ENCODE measurements at regions not wholly inside any gene's neighbourhood (a gene's known extent, or its start where the extent isn't known, plus 50 kb on each side); places are given as distances from the start of the nearest gene placed in this dataset.

- H3K27ac Mint-ChIP-seq: peak overlapping the region; percentile 95
- peaks cover 2% of the 10 kb centered on the region for H3K36me3 Mint-ChIP-seq (ENCODE audit: low read depth)
- no peaks in the 10 kb centered on the region for H3K9me3 ChIP-seq (ENCODE audit: control insufficient read depth, low read length, poor library complexity, severe bottlenecking)
- H3K27me3 Mint-ChIP-seq: no peaks in the 10 kb centered on the region
- H3K4me3 Mint-ChIP-seq: peak overlapping the region; percentile 63
- peaks cover 41% of the 10 kb centered on the region for H3K4me1 Mint-ChIP-seq
- DNase-seq: no peak
- peak; percentile 83 for ATAC-seq
Measured at GRCh38 chr10:8245131-8245813, 190.8 kb downstream of the GATA3 start.

DNA sequence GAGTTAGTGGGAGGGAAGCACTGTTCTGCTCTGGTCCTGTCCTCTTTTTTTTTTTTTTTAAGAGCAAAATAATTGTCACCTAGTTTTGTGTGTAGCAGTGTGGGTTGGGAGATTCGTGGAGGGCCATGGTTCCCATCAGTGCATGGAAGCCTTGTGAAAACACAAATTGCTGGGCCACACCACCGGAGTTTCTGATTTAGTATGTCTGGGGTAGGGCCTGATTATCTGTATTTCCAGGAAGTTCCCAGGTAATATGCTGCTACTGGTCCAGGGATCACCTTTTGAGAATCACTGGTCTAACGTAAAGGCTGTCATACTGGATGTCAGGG lies 191.3 kb downstream of the GATA3 start:
- Mint-ChIP-seq H3K36me3 (ENCODE audit: low read depth) (peaks cover 2% of the 10 kb centered on the region), H3K4me1 (peaks cover 40% of the 10 kb centered on the region), H3K4me3 (peak overlapping the region; percentile 19), H3K27ac (peak overlapping the region; percentile 95), H3K27me3 (no peaks in the 10 kb centered on the region)
- ATAC-seq: peak; percentile 24
- no peaks in the 10 kb centered on the region for H3K9me3 ChIP-seq (ENCODE audit: control insufficient read depth, low read length, poor library complexity, severe bottlenecking)
- DNase-seq: no peak

DNA sequence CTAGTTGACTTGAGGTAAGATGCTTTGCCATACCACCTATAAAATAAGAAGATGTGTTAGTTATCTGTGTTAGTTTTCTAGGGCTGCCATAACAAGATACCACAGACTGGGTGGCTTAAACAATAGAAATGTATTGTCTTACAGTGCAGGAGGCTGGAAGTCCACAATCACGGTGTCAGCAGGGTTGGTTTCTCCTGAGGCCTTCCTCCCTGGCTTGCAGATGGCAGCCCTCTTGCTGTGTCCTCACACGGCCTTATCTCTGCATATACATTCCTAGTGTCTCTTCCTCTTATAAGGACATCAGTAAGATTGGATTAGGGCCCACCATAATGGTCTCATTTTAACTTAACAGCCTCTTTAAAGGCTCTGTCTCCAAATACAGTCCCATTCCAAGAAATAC lies 192.1 kb downstream of the GATA3 start:
- Mint-ChIP-seq H3K4me3 (no peak overlapping the region), H3K27me3 (no peaks in the 10 kb centered on the region), H3K36me3 (ENCODE audit: low read depth) (peaks cover 2% of the 10 kb centered on the region), H3K4me1 (peaks cover 37% of the 10 kb centered on the region), H3K27ac (no peak overlapping the region)
- DNase-seq: no peak
- H3K9me3 ChIP-seq (ENCODE audit: control insufficient read depth, low read length, poor library complexity, severe bottlenecking): no peaks in the 10 kb centered on the region
- ATAC-seq: no peak

GRCh38 chr10:8247191-8247590 lies 192.7 kb downstream of the GATA3 start:
- Mint-ChIP-seq H3K4me1 (peaks cover 33% of the 10 kb centered on the region), H3K27me3 (no peaks in the 10 kb centered on the region), H3K36me3 (ENCODE audit: low read depth) (peaks cover 2% of the 10 kb centered on the region), H3K27ac (peak overlapping the region; percentile 49), H3K4me3 (no peak overlapping the region)
- ATAC-seq: no peak
- no peaks in the 10 kb centered on the region for H3K9me3 ChIP-seq (ENCODE audit: control insufficient read depth, low read length, poor library complexity, severe bottlenecking)
- no peak for DNase-seq

DNA sequence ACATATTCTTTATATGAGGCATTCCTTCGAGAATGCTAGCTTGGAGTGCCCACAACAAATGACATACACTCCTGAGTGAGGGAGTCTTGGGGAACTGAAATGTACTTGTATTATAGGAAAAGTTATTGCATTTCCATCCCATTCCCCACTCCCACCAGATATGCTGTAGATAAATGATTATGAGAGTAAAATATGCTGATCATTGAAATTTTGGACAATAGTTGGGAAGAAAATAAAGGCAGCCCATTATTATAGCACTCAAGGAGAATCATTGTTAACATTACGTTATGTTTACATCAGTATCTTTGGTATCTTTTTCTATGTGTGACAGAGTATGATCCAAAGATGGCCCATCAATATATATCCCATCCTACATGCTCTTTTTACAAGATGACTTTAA lies 194.4 kb downstream of the GATA3 start:
- H3K4me3 Mint-ChIP-seq: no peak overlapping the region
- H3K9me3 ChIP-seq (ENCODE audit: control insufficient read depth, low read length, poor library complexity, severe bottlenecking): no peaks in the 10 kb centered on the region
- ATAC-seq (no peak), DNase-seq (no peak)
- H3K27ac Mint-ChIP-seq: no peak overlapping the region
- peaks cover 24% of the 10 kb centered on the region for H3K4me1 Mint-ChIP-seq
- peaks cover 2% of the 10 kb centered on the region for H3K36me3 Mint-ChIP-seq (ENCODE audit: low read depth)
- no peaks in the 10 kb centered on the region for H3K27me3 Mint-ChIP-seq

DNA sequence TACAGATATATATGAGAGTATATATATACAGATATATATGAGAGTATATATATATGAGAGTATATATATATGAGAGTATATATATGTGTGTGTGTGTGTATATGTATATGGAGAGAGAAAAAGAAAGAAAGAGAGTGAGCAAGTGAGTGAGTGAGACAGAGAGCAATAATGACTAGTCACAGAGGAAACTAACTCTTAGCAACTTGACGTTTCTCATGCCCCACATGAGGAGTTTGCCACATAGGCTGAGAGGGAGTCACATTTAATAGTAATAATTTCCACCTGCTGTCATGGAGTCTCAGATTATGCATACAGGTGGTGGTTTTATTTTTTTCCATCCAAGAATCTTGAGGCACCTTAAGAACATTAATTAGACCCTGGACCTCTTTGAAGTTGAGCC lies 199.9 kb downstream of the GATA3 start:
- no peak for ATAC-seq
- peaks cover 2% of the 10 kb centered on the region for H3K36me3 Mint-ChIP-seq (ENCODE audit: low read depth)
- H3K4me3 Mint-ChIP-seq: no peak overlapping the region
- peaks cover 22% of the 10 kb centered on the region for H3K4me1 Mint-ChIP-seq
- no peak for DNase-seq
- peak overlapping the region; percentile 32 for H3K27ac Mint-ChIP-seq
- no peaks in the 10 kb centered on the region for H3K9me3 ChIP-seq (ENCODE audit: control insufficient read depth, low read length, poor library complexity, severe bottlenecking)
- no peaks in the 10 kb centered on the region for H3K27me3 Mint-ChIP-seq

GRCh38 chr10:8255301-8255700 lies 200.8 kb downstream of the GATA3 start:
- DNase-seq: no peak
- H3K9me3 ChIP-seq (ENCODE audit: control insufficient read depth, low read length, poor library complexity, severe bottlenecking): no peaks in the 10 kb centered on the region
- Mint-ChIP-seq H3K4me3 (peak overlapping the region; percentile 34), H3K27me3 (no peaks in the 10 kb centered on the region), H3K4me1 (peaks cover 22% of the 10 kb centered on the region), H3K27ac (peak overlapping the region; percentile 32), H3K36me3 (ENCODE audit: low read depth) (no peaks in the 10 kb centered on the region)
- ATAC-seq: no peak

DNA sequence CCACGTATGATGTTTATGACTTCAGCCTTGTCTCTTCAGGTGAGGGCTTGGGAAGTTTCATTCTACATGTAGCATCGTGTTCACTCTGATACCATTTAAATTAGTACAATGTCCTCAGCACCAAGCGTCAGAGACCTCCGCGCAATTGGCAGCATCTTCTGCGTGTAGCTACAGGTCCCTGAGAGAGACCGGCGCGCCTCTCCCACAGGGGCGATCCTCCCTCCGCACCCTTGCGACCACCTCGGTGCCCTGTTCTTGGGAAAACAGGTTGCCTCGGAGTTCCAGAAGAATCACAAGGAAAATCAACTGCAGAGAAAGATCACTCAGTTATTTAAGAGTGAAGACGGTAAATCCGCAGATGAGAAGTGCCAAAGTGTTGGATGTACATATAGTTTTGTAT lies 206.2 kb downstream of the GATA3 start:
- Mint-ChIP-seq H3K36me3 (ENCODE audit: low read depth) (peaks cover 3% of the 10 kb centered on the region), H3K4me1 (peaks cover 11% of the 10 kb centered on the region), H3K4me3 (no peak overlapping the region), H3K27ac (no peak overlapping the region), H3K27me3 (peaks cover 6% of the 10 kb centered on the region)
- ATAC-seq (no peak), DNase-seq (no peak)
- no peaks in the 10 kb centered on the region for H3K9me3 ChIP-seq (ENCODE audit: control insufficient read depth, low read length, poor library complexity, severe bottlenecking)

- peaks cover 6% of the 10 kb centered on the region for H3K27me3 Mint-ChIP-seq
- H3K4me1 Mint-ChIP-seq: peaks cover 6% of the 10 kb centered on the region
- no peak overlapping the region for H3K4me3 Mint-ChIP-seq
- H3K27ac Mint-ChIP-seq: no peak overlapping the region
- DNase-seq: no peak
- no peaks in the 10 kb centered on the region for H3K9me3 ChIP-seq (ENCODE audit: control insufficient read depth, low read length, poor library complexity, severe bottlenecking)
- peaks cover 3% of the 10 kb centered on the region for H3K36me3 Mint-ChIP-seq (ENCODE audit: low read depth)
- no peak for ATAC-seq
Measured at GRCh38 chr10:8262317-8262716, 207.8 kb downstream of the GATA3 start.

GRCh38 chr10:8269976-8270375 lies 215.5 kb downstream of the GATA3 start:
- H3K9me3 ChIP-seq (ENCODE audit: control insufficient read depth, low read length, poor library complexity, severe bottlenecking): no peaks in the 10 kb centered on the region
- DNase-seq: no peak
- no peak overlapping the region for H3K27ac Mint-ChIP-seq
- no peaks in the 10 kb centered on the region for H3K27me3 Mint-ChIP-seq
- no peak for ATAC-seq
- no peaks in the 10 kb centered on the region for H3K36me3 Mint-ChIP-seq (ENCODE audit: low read depth)
- peaks cover 5% of the 10 kb centered on the region for H3K4me1 Mint-ChIP-seq
- no peak overlapping the region for H3K4me3 Mint-ChIP-seq

- no peaks in the 10 kb centered on the region for H3K27me3 Mint-ChIP-seq
- H3K4me1 Mint-ChIP-seq: peaks cover 3% of the 10 kb centered on the region
- DNase-seq (no peak), ATAC-seq (no peak)
- H3K9me3 ChIP-seq (ENCODE audit: control insufficient read depth, low read length, poor library complexity, severe bottlenecking): no peaks in the 10 kb centered on the region
- no peaks in the 10 kb centered on the region for H3K36me3 Mint-ChIP-seq (ENCODE audit: low read depth)
- H3K4me3 Mint-ChIP-seq: no peak overlapping the region
- peak overlapping the region; percentile 19 for H3K27ac Mint-ChIP-seq
Measured at GRCh38 chr10:8272794-8273425, 218.4 kb downstream of the GATA3 start.

DNA sequence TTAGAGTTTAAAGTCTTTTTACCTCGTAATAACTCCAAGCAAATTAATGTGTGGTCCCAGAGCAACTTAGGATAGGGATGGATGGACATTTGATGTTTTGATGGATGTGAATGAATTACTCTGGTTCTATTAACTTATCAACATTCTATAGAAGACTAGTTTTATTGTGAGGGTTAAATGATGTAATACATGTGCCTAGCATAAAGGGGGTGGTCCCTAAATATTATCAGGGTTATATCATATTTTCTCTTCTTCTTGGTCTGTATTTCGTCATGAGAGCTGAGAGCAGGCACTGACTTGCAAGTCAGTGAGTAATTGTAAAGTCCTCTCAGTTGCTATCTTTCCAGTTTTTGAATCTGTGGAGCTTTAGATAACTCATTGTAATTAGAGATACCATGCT lies 219.3 kb downstream of the GATA3 start:
- Mint-ChIP-seq H3K27ac (peak overlapping the region; percentile 19), H3K4me3 (no peak overlapping the region), H3K4me1 (peaks cover 3% of the 10 kb centered on the region), H3K27me3 (no peaks in the 10 kb centered on the region), H3K36me3 (ENCODE audit: low read depth) (no peaks in the 10 kb centered on the region)
- H3K9me3 ChIP-seq (ENCODE audit: control insufficient read depth, low read length, poor library complexity, severe bottlenecking): no peaks in the 10 kb centered on the region
- no peak for DNase-seq
- no peak for ATAC-seq

DNA sequence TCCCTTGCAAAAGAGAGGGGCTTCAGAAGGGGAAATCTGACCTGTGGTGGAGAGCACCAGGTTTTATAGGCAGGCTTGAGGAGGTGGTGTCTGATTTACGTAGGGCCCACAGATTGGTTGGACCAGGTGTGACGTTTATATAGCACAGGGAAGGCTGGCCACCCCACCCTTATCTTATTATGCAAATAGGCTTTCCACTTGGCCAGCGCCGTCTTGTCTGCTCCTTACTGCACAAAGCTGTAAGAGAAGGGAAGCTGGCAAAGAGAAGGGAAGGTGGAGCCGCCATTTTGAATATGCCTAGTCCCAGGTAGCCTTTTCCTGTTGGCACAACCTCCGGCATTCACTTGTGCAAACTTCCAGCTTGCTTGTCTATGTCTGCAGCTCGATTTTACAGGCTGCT lies 221.4 kb downstream of the GATA3 start:
- Mint-ChIP-seq H3K4me3 (no peak overlapping the region), H3K36me3 (ENCODE audit: low read depth) (no peaks in the 10 kb centered on the region), H3K27me3 (no peaks in the 10 kb centered on the region), H3K27ac (no peak overlapping the region), H3K4me1 (peaks cover 6% of the 10 kb centered on the region)
- DNase-seq (no peak), ATAC-seq (no peak)
- H3K9me3 ChIP-seq (ENCODE audit: control insufficient read depth, low read length, poor library complexity, severe bottlenecking): no peaks in the 10 kb centered on the region

- Mint-ChIP-seq H3K27me3 (no peaks in the 10 kb centered on the region), H3K27ac (no peak overlapping the region), H3K4me1 (peaks cover 19% of the 10 kb centered on the region), H3K36me3 (ENCODE audit: low read depth) (no peaks in the 10 kb centered on the region), H3K4me3 (no peak overlapping the region)
- ATAC-seq (no peak), DNase-seq (no peak)
- no peaks in the 10 kb centered on the region for H3K9me3 ChIP-seq (ENCODE audit: control insufficient read depth, low read length, poor library complexity, severe bottlenecking)
Measured at GRCh38 chr10:8278099-8278498, 223.6 kb downstream of the GATA3 start.
